GM18951 (cell line): ENCODE measurements at regions not wholly inside any gene's neighbourhood (a gene's known extent, or its start where the extent isn't known, plus 50 kb on each side); places are given as distances from the start of the nearest gene placed in this dataset.

Experiments used
- POLR2A ChIP-seq: IDR thresholded peaks from 4 replicates; pipeline ENCODE4 v1.6.1; 2011; ENCODE audit warnings: mild to moderate bottlenecking; ENCODE audit not compliant: insufficient read length, insufficient read depth; ENCODE audit errors: extremely low read depth
- in situ Hi-C: fragments of 300-500 bp; cut with MboI; formaldehyde crosslinking; loops from one replicate; pipeline ENCODE4 v1.12.0; 2022; ENCODE audit warnings: low sequenced_read_pairs, mixed read lengths, inconsistent platforms; ENCODE audit not compliant: unreplicated experiment

DNA sequence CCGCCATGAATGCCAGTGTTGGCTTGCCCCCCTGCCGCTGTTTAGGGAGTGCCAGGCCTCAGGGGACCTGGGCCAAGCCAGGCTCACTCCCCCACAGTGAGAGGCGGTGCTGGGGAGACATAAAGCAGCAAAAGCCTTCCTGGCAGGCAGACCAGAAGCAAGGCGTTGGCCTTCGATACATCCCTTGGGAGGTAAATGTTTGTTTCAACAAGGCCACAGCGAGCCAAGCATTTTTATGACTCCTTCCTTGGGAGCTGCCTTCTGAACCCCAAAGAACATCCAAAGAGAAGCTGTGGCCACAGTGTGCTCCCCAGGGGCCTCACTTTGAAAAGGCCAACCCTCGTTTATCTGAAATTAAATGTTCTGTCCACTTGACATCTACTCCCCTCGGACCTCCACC is 119.7 kb upstream of the CIBAR2 start:
- in situ Hi-C loops, result no loop called here
- TF ChIP-seq POLR2A, result no peak

- no peak for TF ChIP-seq POLR2A
- in situ Hi-C loops, result no loop called here
These were observed 120.3 kb upstream of the CIBAR2 start for GRCh38 chr16:85232369-85233142.

- in situ Hi-C loops, result no loop called here
- no peak for TF ChIP-seq POLR2A
These were observed 121.2 kb upstream of the CIBAR2 start for GRCh38 chr16:85233516-85233915.

DNA sequence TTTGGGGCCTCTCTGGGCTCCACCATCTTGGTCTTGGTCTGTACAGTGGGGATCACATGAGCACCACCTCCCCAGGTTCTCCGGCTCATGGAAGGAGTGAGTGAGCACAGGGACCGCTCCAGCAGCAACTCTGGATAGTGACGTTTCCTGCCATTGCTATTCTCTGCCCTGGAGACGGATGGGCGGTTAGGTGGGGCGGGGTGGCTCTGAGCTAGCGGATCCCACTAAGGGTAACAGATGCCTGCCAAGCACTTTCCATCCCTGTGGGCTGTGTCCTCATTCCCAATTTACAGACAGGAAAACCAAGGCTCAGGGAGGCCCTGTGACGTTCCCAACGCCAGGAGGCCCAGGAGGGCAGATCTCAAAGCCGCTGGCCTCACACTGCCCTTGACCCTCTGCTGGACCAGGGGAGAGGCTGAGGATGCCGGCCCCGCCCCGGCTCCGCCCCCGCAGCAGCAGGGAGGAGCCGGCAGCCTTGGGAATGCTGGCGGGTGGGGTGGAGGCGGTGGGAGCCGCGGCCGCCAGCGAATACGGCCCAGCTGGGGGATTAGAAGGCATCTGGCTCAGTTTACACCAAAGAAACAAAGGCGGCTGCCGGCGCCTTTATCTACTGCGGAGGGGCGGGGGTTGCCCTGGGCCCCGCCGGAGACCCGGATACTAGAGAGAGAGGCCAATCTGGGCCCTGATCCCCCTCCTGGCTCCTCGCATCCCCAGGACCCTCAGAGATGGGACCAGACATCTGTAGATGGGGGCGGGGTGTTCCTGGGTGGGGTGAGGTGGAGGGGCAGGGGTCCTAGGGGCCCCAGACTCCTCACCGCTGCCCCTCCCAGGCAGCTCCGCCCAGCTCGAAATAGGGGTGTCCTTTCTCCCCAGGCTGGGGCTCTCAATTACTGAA is 122.3 kb upstream of the CIBAR2 start:
- no peak for TF ChIP-seq POLR2A
- in situ Hi-C loops, result no loop called here

- no peak for TF ChIP-seq POLR2A
- in situ Hi-C loops, result no loop called here
These were observed 123.9 kb upstream of the CIBAR2 start for GRCh38 chr16:85235991-85236817.

GRCh38 chr16:85236818-85237150 is 124.5 kb upstream of the CIBAR2 start:
- TF ChIP-seq POLR2A, result no peak
- in situ Hi-C loops, result no loop called here

DNA sequence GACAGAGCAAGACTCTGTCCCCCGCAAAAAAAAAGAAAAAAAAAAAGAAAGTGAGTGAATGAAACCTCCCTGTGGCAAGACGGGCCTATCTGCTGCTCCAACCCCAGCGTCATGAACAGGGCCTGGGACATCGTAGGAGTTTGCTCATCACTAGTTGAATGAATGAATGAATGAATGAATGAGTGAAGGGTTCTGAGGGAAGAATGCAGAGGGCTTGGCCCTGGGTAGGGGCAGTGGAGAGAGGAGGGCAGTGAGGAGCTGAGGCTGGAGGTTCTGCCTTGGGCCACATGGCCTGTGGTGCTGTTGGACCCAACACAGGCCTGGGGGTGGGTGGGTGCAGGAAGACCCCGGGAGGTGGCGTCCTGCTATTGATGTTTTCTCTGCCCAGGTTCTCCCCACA is 125.5 kb upstream of the CIBAR2 start:
- TF ChIP-seq POLR2A, result no peak
- in situ Hi-C loops, result no loop called here

DNA sequence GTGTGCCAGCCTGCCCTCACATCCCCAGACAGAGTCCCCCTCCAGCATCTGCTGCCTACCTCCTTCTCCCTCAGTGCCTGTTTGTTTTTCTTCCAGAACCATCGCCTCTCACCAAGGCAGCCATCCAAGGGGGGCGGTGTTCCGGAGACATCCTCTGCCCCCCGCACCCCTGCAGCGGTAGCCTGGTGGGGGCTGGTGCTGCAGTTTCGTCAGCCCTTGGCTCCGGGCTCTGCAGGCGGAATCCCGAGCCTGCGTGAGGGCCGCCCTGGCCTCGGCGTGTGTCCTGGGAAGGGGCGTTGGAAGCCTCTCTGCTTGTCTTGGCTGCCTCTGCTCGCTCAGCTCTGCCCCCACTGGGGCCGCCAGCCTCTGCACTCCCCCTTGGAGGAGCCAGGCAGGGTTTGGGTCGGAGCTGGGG is 126.0 kb upstream of the CIBAR2 start:
- in situ Hi-C loops, result no loop called here
- no peak for TF ChIP-seq POLR2A

DNA sequence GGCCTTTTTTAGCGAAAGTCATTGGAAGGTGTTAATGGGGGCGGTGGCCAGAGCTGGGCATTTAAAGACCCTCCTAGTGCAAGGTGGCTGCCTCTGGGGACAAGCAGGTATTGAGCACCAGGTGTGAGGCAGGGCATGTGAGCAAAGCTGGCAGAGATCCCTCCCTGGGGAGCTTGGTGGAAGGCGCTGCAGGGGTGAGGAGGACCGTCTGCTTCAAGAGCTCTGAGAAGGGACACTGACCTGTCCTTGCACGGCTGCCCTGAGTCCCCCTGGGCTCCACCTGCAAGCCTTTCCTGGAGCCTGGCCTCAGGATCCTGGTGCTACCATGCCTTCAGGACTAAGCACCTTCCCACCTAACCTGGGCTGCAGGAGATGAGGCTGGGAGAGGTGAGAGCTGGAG is 127.0 kb upstream of the CIBAR2 start:
- TF ChIP-seq POLR2A, result no peak
- in situ Hi-C loops, result no loop called here

DNA sequence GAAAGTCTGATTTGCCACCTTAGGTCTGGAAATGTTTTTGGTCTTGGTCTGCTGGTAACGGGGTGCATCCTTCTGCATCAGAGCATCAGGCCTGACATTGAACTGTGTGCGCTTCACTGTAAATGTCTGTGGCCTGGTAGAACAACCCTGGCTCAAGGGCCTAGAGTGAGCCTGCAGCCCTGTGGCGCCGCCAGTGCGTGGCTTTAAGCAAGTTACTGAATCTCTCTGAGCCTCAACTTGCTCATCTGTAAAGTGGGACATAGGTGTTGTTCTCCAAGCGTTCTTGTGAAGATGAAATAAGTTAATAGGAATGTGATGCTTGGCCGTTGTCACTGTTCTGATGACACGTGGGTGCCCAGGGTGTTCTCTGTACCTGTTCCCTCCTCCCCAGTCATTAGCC is 127.6 kb upstream of the CIBAR2 start:
- no peak for TF ChIP-seq POLR2A
- in situ Hi-C loops, result no loop called here

DNA sequence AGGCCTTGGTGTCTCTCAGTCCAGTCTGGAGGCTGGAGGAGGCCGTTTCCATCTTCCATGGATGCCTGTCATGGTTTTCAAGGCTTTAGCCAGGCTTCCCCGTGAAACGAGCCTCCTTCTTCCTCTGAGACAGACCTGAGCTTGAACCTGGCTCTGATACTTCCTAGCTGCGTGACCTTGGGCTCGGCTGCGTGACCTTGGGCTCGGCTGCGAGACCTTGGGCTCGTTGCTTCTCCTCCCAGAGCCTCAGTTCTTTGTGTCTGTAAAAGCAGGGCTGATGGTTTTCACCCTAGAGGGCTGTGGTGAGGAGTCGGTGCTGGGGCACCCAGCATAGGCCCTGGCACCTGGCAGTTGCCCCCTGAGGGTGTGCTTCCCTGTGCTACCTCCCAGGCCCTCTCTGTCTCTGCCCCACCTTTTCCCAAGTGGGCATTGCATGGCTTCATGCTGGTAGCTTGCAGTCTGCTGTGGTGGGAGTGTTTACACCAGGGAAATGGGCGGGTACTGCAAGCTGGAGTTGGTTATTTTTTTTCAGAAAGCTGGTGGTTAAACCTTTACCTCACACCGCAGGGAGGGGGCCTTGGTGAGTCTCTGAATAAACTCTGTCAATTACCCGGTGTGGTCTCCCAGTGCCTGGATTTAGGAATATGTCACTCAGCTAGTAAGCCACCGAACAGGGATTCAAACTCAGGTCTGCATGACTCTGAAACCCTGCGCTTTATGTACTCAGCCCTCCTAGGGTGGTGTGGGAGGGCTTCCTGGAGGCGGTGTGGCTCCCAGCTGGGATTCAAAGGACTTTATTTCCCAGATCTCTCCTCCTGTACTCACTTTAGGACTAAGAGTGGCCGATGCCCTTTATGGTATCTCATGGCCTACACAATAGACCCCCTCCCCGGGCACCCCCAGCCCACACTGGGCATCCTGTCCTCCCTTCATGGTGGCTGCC is 129.0 kb upstream of the CIBAR2 start:
- no peak for TF ChIP-seq POLR2A
- in situ Hi-C loops, result no loop called here

DNA sequence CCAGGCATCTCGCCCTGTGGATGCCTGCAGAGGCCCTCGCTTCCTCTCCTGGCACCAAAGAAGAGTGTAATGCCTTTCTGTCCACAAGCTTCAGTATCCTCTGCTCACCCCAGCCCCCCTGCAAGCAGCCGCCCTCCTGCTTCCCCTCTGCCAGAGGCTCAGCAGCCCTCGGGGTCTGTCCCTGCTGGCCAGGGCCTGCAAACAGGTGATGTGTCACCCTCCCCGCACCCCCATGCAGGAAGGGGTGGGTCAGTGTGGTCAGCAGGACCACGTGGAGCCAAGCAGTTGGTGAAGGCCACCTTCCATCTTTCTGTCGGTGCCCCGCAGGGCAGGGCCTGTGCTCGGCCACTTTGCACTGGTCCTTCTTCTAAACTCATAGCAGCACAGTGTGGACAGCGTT is 129.9 kb upstream of the CIBAR2 start:
- in situ Hi-C loops, result no loop called here
- TF ChIP-seq POLR2A, result no peak
